GM21526 (cell line): ENCODE measurements at regions not wholly inside any gene's neighbourhood (a gene's known extent, or its start where the extent isn't known, plus 50 kb on each side); places are given as distances from the start of the nearest gene placed in this dataset.
"Not testable (repeated sequence)": the region's sequence is repeated elsewhere in the genome, so short reads cannot be mapped to it uniquely, and the experiment has no call there.

Experiments
- ATAC-seq: cut with Tn5 transposase; IDR thresholded peaks from one replicate; pipeline ENCODE4 v1.9.1; 2021; ENCODE audit warnings: moderate library complexity; ENCODE audit not compliant: unreplicated experiment, low FRiP score

- ATAC-seq = no peak
These were observed 120.0 kb upstream of the FSIP2 start for GRCh38 chr2:185618625-185619024.

DNA sequence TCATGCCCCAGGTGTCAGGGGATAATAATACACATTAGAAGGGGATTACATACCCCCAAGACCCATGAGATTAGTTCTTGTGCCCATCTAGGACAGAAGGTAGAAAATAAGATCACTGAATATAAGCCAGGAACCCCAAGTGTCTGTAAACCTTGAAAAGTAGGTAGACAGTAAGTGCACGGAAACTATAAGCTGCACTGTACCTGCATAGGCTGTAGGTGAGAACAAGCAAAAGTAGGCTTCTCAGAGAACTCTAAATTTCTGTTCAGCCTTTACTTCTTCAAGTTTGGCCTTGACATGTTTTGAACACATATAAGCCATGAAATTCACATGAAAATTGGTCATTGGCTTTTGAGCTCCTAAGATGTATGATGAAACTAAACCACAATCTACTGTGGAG, 113.0 kb upstream of the FSIP2 start:
- ATAC-seq = no peak

DNA sequence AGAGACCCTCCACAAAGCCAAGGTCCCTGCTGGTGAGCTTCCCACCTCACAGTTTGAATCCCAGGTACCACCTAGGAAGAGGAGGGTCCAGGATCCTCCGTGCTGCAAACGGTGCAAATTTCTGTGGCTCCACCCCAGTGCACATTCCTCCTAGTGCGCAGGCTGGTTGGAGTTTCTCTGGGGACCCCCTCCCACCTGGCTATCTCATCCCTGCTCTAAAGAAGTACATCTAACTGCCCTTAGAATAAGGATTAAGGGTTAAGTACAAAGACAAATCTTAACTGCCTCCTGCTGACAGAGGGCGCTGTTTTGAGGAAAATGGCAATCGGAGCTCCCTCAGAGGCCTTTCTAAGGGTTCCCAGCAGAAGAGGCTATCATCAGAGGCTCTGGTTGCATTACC, 109.6 kb upstream of the FSIP2 start:
- ATAC-seq = peak; percentile 72

DNA sequence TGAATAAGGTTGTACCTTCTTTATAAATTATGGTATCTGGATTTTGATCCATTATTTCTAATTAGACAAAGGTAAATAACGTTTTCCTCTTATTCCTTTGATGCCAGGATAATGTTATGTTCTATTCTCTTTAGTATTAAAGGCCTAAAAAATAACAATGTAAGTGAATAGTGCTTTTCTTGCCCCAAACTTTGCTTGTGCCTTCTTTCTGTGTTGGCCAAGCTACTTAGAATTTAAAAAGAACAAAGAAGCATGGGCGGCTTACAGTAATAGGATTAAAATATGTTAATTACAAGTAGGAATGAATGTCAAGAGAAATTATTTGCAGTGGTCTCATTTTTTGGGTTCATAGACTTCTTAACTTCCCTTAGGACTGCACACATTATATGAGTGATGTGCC, 105.0 kb upstream of the FSIP2 start:
- ATAC-seq = no peak

DNA sequence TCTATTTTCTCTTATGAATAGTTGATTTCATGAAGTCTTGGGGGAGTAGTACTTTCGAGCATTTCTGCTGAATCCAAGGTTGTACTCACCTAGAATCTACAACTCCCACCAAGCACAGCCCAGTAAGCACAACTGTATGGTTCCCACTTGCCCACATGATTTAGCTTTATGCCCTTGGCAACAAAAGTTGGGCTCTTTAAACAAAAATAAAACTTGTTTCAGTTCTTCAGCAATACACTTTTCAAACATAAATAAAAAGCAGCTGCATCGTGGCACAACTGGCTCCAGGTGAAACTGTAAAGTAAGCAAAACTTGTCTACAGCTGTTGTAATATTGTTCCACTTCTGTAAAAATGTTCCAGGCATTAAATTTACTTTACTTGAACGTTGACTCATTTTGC, 99.8 kb upstream of the FSIP2 start:
- ATAC-seq = no peak

DNA sequence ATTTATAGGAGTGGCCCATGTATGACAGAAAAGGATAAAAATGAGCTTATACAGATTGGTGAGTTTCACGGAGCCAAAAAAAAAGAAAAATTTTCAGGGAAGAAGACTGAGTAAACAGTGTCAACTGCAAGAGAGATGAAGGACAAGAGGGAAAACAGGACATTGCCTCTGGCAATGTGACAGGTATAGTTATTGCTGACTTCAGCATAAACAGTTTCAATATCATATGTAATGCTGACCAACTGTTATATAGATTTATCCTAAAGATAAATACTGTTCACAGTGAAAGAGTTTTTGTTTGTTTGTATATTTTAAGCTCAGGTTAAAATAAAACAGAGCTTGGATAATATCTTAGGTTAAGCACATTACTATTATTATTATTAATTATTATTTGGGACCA, 98.0 kb upstream of the FSIP2 start:
- no peak for ATAC-seq

DNA sequence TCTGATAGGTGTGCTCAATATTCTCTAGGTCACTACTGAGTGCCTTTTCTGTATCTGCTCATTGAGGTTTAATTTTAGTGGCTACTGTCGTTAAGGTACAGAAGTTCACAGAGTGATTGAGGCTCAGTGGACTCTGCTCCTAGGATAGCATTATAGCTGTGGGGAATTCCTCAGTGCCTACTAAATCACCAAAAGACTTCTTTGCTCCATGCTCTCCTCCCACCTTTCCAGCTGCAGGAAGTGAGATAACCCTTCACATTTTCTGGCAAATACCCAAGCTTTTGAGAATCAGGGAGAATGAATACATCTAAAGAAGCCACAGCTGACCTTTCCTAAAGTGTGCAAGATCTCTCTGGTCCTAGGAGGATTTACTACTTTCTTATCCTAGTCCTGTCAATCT, 95.2 kb upstream of the FSIP2 start:
- no peak for ATAC-seq

DNA sequence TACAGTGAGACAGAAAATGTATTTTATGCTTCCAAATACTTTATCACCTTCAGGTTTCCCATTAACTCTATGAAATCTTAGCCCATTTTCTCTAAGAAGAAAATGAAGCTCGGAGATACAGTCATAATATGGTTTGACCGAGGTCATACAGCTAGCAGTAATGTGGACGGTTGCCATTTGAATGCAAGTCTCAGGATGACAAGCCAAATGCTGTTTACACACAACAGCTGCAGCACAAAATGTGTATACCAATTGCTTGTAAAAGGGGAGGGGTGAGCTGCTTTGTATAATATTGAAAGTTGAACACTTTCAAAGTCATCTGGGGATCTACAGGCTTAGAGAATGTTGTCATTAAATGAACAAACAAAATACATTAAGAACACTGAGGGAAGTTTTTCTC, 93.8 kb upstream of the FSIP2 start:
- peak; percentile 85 for ATAC-seq

- no peak for ATAC-seq
These were observed 93.1 kb upstream of the FSIP2 start for GRCh38 chr2:185645529-185645928.

DNA sequence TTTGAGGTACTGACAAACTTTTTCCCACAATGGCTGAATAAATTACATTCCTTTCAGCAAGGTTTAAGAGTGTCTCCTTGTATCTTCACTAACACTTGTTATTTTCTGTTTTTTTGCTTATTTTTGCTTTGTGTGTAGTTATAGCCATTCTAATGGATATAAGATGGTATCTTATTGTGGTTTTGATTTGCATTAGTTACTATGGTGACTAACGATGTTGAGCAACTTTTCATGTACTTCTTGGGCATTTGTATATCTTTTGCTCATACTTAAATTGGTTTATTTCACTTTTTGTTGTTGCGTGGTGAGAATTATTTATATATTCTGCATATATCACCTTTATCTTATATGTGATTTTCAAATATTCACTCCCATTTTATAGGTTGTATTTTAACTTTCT, 79.9 kb upstream of the FSIP2 start:
- no peak for ATAC-seq

GRCh38 chr2:185663811-185664210, 74.8 kb upstream of the FSIP2 start:
- ATAC-seq = no peak

DNA sequence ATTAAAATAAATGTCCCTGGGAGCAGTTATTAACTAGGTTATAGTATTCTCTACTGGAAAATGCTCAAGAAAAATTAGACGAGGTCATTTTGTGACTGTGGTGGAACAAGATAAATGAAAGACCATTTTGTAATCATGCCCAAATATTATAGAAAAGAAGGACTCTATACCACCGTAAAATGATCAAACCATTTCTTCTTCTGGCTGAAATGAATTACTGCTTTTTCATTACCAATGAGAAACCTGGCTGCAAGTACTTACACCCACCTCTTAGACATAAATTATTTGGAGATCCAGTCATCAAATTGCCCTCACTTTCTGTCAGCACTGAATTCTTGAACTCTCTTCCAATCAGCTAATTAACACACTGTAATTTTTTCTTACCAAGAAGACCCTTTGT, 74.2 kb upstream of the FSIP2 start:
- ATAC-seq = no peak

DNA sequence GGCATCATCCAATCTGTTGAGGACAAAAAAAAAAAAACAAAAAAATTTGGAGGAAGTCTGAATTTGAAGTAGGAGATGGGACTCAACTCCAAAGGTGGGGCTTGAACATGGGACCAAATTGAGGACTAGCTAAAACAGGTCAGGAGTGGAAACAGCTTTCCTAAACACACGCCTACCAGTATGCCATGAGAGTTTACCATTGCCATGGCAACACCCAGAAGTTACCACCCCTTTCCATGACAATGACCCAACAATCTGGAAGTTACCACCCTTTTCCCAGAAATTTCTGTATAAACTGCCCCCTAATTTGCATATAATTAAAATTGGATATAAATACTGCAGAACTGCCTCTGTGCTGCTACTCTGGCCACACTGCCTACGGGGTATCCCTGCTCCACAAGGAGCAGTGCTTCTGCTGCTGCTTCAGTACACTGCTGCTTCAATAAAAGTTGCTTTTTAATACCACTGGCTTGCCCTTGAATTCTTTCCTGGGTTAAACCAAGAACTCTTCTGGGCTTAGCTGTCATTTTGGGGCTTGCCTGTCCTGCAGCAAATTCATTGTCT, 73.3 kb upstream of the FSIP2 start:
- no peak for ATAC-seq

DNA sequence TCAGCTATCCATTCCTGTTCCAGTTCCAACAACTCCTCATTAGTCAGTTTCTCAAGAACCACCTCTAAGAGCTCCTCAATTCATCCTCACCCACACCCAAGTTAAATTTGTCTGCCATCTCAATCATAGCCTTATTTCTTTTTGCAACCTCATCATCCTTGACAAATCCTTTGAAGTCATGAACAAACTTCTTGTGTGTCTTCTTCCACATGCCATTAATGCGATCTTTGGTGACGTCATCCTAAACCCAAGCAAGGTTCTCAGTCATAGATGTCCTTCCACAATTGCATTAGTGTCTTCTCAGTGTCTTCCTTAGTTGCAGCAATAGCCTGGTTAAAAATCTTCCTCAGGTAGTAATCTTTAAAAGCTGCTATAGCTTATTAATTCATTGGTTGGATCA, 71.2 kb upstream of the FSIP2 start:
- no peak for ATAC-seq

GRCh38 chr2:185668710-185669109, 69.9 kb upstream of the FSIP2 start:
- ATAC-seq = no peak

DNA sequence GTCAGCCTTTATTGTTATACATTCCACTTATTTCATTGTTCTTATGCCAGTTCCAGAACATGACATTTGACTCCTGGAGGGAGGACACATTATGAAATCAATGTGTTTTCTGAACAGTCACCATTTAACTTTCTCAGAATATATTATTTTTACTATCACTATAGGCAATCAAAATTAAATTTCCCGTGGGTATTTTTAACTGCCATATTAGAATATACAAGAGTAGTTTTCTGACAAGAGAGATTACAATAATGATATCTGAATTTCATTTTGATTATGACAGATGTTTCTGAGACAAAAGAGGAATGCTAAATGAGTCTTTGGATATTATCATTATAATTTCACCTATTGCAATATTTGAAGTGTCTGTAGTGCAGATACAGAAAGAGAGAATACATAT, 64.4 kb upstream of the FSIP2 start:
- no peak for ATAC-seq

- ATAC-seq = no peak
These were observed 62.3 kb upstream of the FSIP2 start for GRCh38 chr2:185676316-185676715.

GRCh38 chr2:185687001-185687400, 51.6 kb upstream of the FSIP2 start:
- ATAC-seq = not testable (repeated sequence)

DNA sequence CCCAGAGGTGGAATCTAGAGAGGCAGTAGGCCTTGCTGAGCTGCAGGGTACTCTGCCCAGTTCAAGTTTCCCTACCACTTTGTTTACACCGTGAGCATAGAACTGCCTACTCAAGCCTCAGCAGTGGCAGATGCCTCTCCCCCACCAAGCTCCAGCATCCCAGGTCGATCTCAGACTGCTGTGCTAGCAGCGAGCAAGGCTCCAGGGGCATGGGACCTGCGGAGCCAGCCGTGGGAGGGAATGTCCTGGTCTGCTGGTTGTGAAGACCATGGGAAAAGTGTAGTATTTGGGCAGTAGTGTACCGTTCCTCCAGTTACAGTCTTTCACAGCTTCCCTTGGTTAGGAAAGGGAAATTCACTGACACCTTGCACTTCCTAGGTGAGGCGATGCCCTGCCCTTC, 50.6 kb upstream of the FSIP2 start:
- ATAC-seq = no peak
